ENCODE measurements at regions not wholly inside any gene's neighbourhood (a gene's known extent, or its start where the extent isn't known, plus 50 kb on each side); places are given as distances from the start of the nearest gene placed in this dataset.

GRCh38 chr3:72604328-72604727, 243.9 kb downstream of the SHQ1 start (continued):
- TF ChIP-seq, protein P1, sequence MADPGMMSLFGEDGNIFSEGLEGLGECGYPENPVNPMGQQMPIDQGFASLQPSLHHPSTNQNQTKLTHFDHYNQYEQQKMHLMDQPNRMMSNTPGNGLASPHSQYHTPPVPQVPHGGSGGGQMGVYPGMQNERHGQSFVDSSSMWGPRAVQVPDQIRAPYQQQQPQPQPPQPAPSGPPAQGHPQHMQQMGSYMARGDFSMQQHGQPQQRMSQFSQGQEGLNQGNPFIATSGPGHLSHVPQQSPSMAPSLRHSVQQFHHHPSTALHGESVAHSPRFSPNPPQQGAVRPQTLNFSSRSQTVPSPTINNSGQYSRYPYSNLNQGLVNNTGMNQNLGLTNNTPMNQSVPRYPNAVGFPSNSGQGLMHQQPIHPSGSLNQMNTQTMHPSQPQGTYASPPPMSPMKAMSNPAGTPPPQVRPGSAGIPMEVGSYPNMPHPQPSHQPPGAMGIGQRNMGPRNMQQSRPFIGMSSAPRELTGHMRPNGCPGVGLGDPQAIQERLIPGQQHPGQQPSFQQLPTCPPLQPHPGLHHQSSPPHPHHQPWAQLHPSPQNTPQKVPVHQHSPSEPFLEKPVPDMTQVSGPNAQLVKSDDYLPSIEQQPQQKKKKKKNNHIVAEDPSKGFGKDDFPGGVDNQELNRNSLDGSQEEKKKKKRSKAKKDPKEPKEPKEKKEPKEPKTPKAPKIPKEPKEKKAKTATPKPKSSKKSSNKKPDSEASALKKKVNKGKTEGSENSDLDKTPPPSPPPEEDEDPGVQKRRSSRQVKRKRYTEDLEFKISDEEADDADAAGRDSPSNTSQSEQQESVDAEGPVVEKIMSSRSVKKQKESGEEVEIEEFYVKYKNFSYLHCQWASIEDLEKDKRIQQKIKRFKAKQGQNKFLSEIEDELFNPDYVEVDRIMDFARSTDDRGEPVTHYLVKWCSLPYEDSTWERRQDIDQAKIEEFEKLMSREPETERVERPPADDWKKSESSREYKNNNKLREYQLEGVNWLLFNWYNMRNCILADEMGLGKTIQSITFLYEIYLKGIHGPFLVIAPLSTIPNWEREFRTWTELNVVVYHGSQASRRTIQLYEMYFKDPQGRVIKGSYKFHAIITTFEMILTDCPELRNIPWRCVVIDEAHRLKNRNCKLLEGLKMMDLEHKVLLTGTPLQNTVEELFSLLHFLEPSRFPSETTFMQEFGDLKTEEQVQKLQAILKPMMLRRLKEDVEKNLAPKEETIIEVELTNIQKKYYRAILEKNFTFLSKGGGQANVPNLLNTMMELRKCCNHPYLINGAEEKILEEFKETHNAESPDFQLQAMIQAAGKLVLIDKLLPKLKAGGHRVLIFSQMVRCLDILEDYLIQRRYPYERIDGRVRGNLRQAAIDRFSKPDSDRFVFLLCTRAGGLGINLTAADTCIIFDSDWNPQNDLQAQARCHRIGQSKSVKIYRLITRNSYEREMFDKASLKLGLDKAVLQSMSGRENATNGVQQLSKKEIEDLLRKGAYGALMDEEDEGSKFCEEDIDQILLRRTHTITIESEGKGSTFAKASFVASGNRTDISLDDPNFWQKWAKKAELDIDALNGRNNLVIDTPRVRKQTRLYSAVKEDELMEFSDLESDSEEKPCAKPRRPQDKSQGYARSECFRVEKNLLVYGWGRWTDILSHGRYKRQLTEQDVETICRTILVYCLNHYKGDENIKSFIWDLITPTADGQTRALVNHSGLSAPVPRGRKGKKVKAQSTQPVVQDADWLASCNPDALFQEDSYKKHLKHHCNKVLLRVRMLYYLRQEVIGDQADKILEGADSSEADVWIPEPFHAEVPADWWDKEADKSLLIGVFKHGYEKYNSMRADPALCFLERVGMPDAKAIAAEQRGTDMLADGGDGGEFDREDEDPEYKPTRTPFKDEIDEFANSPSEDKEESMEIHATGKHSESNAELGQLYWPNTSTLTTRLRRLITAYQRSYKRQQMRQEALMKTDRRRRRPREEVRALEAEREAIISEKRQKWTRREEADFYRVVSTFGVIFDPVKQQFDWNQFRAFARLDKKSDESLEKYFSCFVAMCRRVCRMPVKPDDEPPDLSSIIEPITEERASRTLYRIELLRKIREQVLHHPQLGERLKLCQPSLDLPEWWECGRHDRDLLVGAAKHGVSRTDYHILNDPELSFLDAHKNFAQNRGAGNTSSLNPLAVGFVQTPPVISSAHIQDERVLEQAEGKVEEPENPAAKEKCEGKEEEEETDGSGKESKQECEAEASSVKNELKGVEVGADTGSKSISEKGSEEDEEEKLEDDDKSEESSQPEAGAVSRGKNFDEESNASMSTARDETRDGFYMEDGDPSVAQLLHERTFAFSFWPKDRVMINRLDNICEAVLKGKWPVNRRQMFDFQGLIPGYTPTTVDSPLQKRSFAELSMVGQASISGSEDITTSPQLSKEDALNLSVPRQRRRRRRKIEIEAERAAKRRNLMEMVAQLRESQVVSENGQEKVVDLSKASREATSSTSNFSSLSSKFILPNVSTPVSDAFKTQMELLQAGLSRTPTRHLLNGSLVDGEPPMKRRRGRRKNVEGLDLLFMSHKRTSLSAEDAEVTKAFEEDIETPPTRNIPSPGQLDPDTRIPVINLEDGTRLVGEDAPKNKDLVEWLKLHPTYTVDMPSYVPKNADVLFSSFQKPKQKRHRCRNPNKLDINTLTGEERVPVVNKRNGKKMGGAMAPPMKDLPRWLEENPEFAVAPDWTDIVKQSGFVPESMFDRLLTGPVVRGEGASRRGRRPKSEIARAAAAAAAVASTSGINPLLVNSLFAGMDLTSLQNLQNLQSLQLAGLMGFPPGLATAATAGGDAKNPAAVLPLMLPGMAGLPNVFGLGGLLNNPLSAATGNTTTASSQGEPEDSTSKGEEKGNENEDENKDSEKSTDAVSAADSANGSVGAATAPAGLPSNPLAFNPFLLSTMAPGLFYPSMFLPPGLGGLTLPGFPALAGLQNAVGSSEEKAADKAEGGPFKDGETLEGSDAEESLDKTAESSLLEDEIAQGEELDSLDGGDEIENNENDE (IDR thresholded peaks at IDR 0.05; ENCODE audit: insufficient replicate concordance, low read length), result no peak

Data from H1 (cell line).